ENCODE measurements at regions not wholly inside any gene's neighbourhood (a gene's known extent, or its start where the extent isn't known, plus 50 kb on each side); places are given as distances from the start of the nearest gene placed in this dataset.

DNA sequence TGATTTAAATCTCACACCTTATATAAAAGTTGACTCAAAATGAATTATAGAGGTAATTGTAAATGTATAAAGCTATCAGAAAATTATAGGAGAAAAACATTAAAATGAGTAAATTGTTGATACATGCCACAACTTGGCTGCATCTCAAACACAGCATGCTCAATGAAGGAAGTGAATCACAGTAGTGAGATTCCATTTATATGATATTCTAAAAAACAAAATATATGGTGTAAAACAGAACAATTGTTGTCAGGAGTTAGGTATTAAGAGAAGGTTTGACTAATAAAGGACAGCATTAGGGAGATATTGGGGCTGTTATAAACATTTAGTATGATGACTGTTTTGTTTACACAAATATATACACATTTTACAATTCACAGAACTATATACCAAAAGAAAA, 356.6 kb upstream of the CELF4 start:
- FAIRE-seq: no peak

More for the DNA sequence above, 356.6 kb upstream of the CELF4 start:
- ChIA-PET CTCF (ENCODE audit: partially characterized antibody) (interaction anchor here (0.9 kb wide), 1 partner anchor 143 kb away, joined by 3 read pairs; no protein-coding TSS in a partner anchor), POLR2A (ENCODE audit: partially characterized antibody) (no interaction called here)
- Histone ChIP-seq H3K36me3 (ENCODE audit: control insufficient read depth in 2 of 4, insufficient read depth in 4 of 4, low read length in 3 of 4) (no peaks in the 10 kb centered on the region), H3K4me2 (ENCODE audit: insufficient read depth in 1 of 2, low read depth in 2 of 2, low read length in 2 of 2) (no peak overlapping the region), H2BK20ac (ENCODE audit: low read length) (no peak overlapping the region), H3K18ac (ENCODE audit: extremely low read depth, low read length) (no peak overlapping the region), H3K4me3 (ENCODE audit: extremely low read depth in 1 of 4, insufficient read depth in 2 of 4, low read depth in 3 of 4, low read length in 4 of 4) (no peak overlapping the region), H4K20me1 (replicated peaks in 1 of 2; ENCODE audit: control insufficient read depth in 1 of 2, insufficient read depth in 2 of 2, low read length in 2 of 2) (no peaks in the 10 kb centered on the region), H4K8ac (ENCODE audit: extremely low read depth, insufficient read depth, low read length) (no peak overlapping the region), H2BK15ac (ENCODE audit: low read length) (no peak overlapping the region), H3K79me2 (ENCODE audit: control insufficient read depth in 1 of 2, insufficient read depth in 2 of 2, low read length in 2 of 2) (no peaks in the 10 kb centered on the region), H3K4me1 (replicated peaks in 1 of 4; ENCODE audit: control insufficient read depth in 3 of 4, insufficient read depth in 4 of 4, low read length in 3 of 4) (no peaks in the 10 kb centered on the region), H3K27ac (ENCODE audit: low read depth, low read length) (no peak overlapping the region), H3K9me3 (ENCODE audit: insufficient read depth in 2 of 2, low read depth in 1 of 2, low read length in 1 of 2) (no peaks in the 10 kb centered on the region), H3K23me2 (ENCODE audit: low read depth, low read length) (no peaks in the 10 kb centered on the region), H2BK12ac (ENCODE audit: low read depth, low read length) (no peak overlapping the region), H3K23ac (ENCODE audit: insufficient read length) (no peak overlapping the region), H2BK120ac (replicated peaks; ENCODE audit: low read depth, low read length) (no peak overlapping the region), H3K27me3 (replicated peaks in 1 of 4; ENCODE audit: control insufficient read depth in 3 of 4, extremely low read depth in 1 of 4, insufficient read depth in 3 of 4, low read length in 3 of 4) (no peaks in the 10 kb centered on the region), H4K91ac (replicated peaks; ENCODE audit: insufficient read length, low read length) (no peak overlapping the region), H3K4ac (replicated peaks; ENCODE audit: insufficient read length, low read depth, low read length) (no peak overlapping the region), H2AK5ac (ENCODE audit: low read depth, low read length) (no peak overlapping the region), H3K9ac (replicated peaks in 1 of 4; ENCODE audit: extremely low read depth in 1 of 4, low read depth in 3 of 4, low read length in 3 of 4) (no peak overlapping the region), H3K14ac (ENCODE audit: insufficient read length) (no peak overlapping the region), H2AFZ (ENCODE audit: low read length) (no peak overlapping the region), H3K79me1 (ENCODE audit: low read depth, low read length) (no peaks in the 10 kb centered on the region), H4K5ac (ENCODE audit: insufficient read length, low read depth, low read length) (no peak overlapping the region), H3K56ac (replicated peaks; ENCODE audit: insufficient read length, low read depth, low read length) (no peak overlapping the region), H2BK5ac (ENCODE audit: low read depth, low read length) (no peak overlapping the region)
- TF ChIP-seq SAP30 (IDR thresholded peaks at IDR 0.05; ENCODE audit: insufficient read depth, insufficient replicate concordance, low read length) (no peak), EGR1 (IDR thresholded peaks at IDR 0.05; ENCODE audit: borderline replicate concordance, low read depth, low read length) (no peak), ASH2L (IDR thresholded peaks at IDR 0.05; ENCODE audit: low read length) (no peak), SIN3A (conservative IDR thresholded peaks at IDR 0.05 in 1 of 2, IDR thresholded peaks at IDR 0.05 in 1 of 2; ENCODE audit: low read depth in 1 of 2, low read length in 2 of 2) (no peak)
- DNase-seq (ENCODE audit: low read depth in 1 of 2, low spot score in 2 of 2): no peak

All from H1 (cell line).